SK-N-SH treated with all-trans-retinoic acid at 6 μM for 48 hours (cell line): ENCODE measurements at regions not wholly inside any gene's neighbourhood (a gene's known extent, or its start where the extent isn't known, plus 50 kb on each side); places are given as distances from the start of the nearest gene placed in this dataset.
A peak's percentile ranks its signal among the peaks of the same experiment; 100 is the strongest.

ENCODE experiments used
- ATAC-seq: fragments of 200-7000 bp; cut with Tn5 transposase; 3 replicates; pipeline ENCODE4 v1.9.1; 2020; ENCODE audit warnings: mild to moderate bottlenecking, moderate library complexity
- BACH2 ChIP-seq: fragments of 250-450 bp; sonication (Bioruptor Pico); IDR thresholded peaks from 2 replicates; pipeline ENCODE4 v1.9.0; 2021; ENCODE audit warnings: mild to moderate bottlenecking, borderline replicate concordance
- CSDC2 ChIP-seq: fragments of 250-450 bp; sonication (Bioruptor Pico); IDR thresholded peaks from 2 replicates; pipeline ENCODE4 v1.5.0; 2020; ENCODE audit warnings: mild to moderate bottlenecking, moderate library complexity
- CSRNP3 ChIP-seq: fragments of 250-450 bp; sonication (Bioruptor Pico); IDR thresholded peaks from 2 replicates; pipeline ENCODE4 v1.5.1; 2021; ENCODE audit warnings: mild to moderate bottlenecking, moderate library complexity
- ESRRG ChIP-seq: fragments of 250-450 bp; sonication (Bioruptor Pico); IDR thresholded peaks from 2 replicates; pipeline ENCODE4 v1.6.1; 2021; ENCODE audit warnings: mild to moderate bottlenecking
- GLIS3 ChIP-seq: fragments of 250-450 bp; sonication (Bioruptor Pico); IDR thresholded peaks from 2 replicates; pipeline ENCODE4 v1.5.0; 2020; ENCODE audit warnings: mild to moderate bottlenecking, moderate library complexity
- ISL1 ChIP-seq: fragments of 250-450 bp; sonication (Bioruptor Pico); IDR thresholded peaks from 2 replicates; pipeline ENCODE4 v2.1.2; 2022; ENCODE audit warnings: mild to moderate bottlenecking, moderate library complexity
- OSR1 ChIP-seq: fragments of 250-450 bp; sonication (Bioruptor Pico); IDR thresholded peaks from 2 replicates; pipeline ENCODE4 v1.8.0; 2022; ENCODE audit warnings: moderate library complexity, mild to moderate bottlenecking, inconsistent platforms
- POU6F1 ChIP-seq: fragments of 250-450 bp; sonication (Bioruptor Pico); IDR thresholded peaks from 2 replicates; pipeline ENCODE4 v1.8.0; 2021; ENCODE audit warnings: low read depth, mild to moderate bottlenecking, moderate library complexity, borderline replicate concordance
- PPARA ChIP-seq: fragments of 250-450 bp; sonication (Bioruptor Pico); IDR thresholded peaks from 2 replicates; pipeline ENCODE4 v1.5.0; 2020; ENCODE audit warnings: mild to moderate bottlenecking, borderline replicate concordance
- RARB ChIP-seq: fragments of 250-450 bp; sonication (Bioruptor Pico); IDR thresholded peaks from 2 replicates; pipeline ENCODE4 v1.8.0; 2021; ENCODE audit warnings: mild to moderate bottlenecking, moderate library complexity
- SNAI2 ChIP-seq: fragments of 250-450 bp; sonication (Bioruptor Pico); IDR thresholded peaks from 2 replicates; pipeline ENCODE4 v1.5.0; 2020; ENCODE audit warnings: mild to moderate bottlenecking, moderate library complexity
- TCF4 ChIP-seq: fragments of 250-450 bp; sonication (Bioruptor Pico); IDR thresholded peaks from 2 replicates; pipeline ENCODE4 v1.8.0; 2021; ENCODE audit warnings: mild to moderate bottlenecking, moderate library complexity, borderline replicate concordance
- TOX ChIP-seq: fragments of 250-450 bp; sonication (Bioruptor Pico); IDR thresholded peaks from 2 replicates; pipeline ENCODE4 v1.8.0; 2021; ENCODE audit warnings: mild to moderate bottlenecking, moderate library complexity, borderline replicate concordance
- TSHZ2 ChIP-seq: fragments of 250-450 bp; sonication (Bioruptor Pico); IDR thresholded peaks from 2 replicates; pipeline ENCODE4 v1.5.0; 2020; ENCODE audit warnings: mild to moderate bottlenecking, moderate library complexity
- ZC3H10 ChIP-seq: fragments of 250-450 bp; sonication (Bioruptor Pico); IDR thresholded peaks from 2 replicates; pipeline ENCODE4 v1.5.1; 2021; ENCODE audit warnings: mild to moderate bottlenecking, moderate library complexity
- ZFP3 ChIP-seq: fragments of 250-450 bp; sonication (Bioruptor Pico); IDR thresholded peaks from 2 replicates; pipeline ENCODE4 v1.5.0; 2020; ENCODE audit warnings: mild to moderate bottlenecking, moderate library complexity
- ZFP30 ChIP-seq: fragments of 450-650 bp; formaldehyde crosslinking; IDR thresholded peaks from 2 replicates; pipeline ENCODE4 v1.5.0; 2022; ENCODE audit warnings: mild to moderate bottlenecking, moderate library complexity
- ZNF565 ChIP-seq: fragments of 450-650 bp; formaldehyde crosslinking; conservative IDR thresholded peaks from 2 replicates; pipeline ENCODE4 v1.5.0; 2020; ENCODE audit warnings: low read depth, mild to moderate bottlenecking, moderate library complexity
- ZNF70 ChIP-seq: fragments of 450-650 bp; formaldehyde crosslinking; IDR thresholded peaks from 2 replicates; pipeline ENCODE4 v1.5.0; 2020; ENCODE audit warnings: mild to moderate bottlenecking, moderate library complexity
- ZNF8 ChIP-seq: fragments of 450-650 bp; formaldehyde crosslinking; IDR thresholded peaks from 2 replicates; pipeline ENCODE4 v1.5.0; 2020; ENCODE audit warnings: mild to moderate bottlenecking, moderate library complexity
- TF ChIP-seq, protein P1 (sequence below): fragments of 250-450 bp; sonication (Bioruptor Pico); IDR thresholded peaks from 2 replicates; pipeline ENCODE4 v1.5.1; 2020; ENCODE audit warnings: low read depth, mild to moderate bottlenecking, moderate library complexity

DNA sequence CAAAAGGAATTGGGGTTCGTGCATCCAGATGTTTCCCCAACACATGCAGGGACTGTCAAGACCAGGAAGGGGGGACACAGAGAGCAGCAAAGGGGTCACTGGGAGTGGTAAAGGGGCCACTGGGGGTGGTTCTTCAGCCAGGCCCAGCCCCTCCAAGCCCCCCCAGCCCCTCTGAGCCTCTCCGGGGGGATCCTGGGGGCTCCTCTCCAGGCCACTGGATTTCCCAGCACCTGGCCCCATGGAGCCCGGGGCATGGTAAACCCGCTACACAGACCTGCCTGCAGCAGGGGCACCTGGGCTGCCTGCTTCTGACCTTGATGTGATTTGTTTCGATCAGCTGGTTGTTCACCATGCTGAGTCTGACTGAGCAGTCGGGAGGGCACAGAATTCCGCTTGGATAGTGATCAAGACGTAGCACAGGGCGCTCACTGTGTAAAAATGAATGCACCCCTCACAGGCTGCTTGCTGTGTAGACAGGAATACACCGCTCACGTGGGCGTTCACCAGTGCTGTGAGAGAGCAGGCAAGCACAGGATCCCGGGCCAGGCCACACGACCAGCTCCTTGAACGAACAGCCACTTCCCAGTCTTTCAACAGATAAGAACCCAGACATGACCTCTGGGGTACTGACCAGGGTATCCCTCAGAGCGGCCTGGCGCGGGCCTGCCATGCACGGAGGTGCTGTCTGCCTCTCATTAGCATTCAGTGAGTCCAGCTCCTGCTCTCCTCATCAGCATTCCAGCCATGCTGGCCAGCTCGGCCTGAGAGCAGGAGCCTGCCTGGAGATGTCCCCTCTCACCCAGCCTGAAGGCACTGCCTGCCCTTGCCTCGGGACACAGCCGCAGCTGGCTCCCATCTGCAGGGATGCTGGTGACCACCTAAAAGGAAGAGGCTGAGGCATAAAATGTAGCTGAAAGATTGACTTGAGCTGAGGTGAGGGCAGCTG, 73.3 kb upstream of the OTOS start:
- no peak; the same call in 2 of the 3 replicates for ATAC-seq
- no peak for TF ChIP-seq POU6F1
- TF ChIP-seq CSDC2 (CRISPR knock-in tag): no peak
- TF ChIP-seq RARB: no peak
- TF ChIP-seq ESRRG (CRISPR knock-in tag): no peak
- TF ChIP-seq TOX (CRISPR knock-in tag): no peak
- TF ChIP-seq, protein P1, sequence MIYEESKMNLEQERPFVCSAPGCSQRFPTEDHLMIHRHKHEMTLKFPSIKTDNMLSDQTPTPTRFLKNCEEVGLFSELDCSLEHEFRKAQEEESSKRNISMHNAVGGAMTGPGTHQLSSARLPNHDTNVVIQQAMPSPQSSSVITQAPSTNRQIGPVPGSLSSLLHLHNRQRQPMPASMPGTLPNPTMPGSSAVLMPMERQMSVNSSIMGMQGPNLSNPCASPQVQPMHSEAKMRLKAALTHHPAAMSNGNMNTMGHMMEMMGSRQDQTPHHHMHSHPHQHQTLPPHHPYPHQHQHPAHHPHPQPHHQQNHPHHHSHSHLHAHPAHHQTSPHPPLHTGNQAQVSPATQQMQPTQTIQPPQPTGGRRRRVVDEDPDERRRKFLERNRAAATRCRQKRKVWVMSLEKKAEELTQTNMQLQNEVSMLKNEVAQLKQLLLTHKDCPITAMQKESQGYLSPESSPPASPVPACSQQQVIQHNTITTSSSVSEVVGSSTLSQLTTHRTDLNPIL: no peak
- TF ChIP-seq ZC3H10 (CRISPR knock-in tag): no peak
- TF ChIP-seq ZFP3 (CRISPR knock-in tag): no peak
- no peak for TF ChIP-seq TCF4
- TF ChIP-seq CSRNP3 (CRISPR knock-in tag): no peak
- no peak for TF ChIP-seq ZNF70 (CRISPR knock-in tag)
- no peak for TF ChIP-seq ZNF565 (CRISPR knock-in tag)
- no peak for TF ChIP-seq PPARA (CRISPR knock-in tag)
- TF ChIP-seq ZFP30 (CRISPR knock-in tag): no peak
- no peak for TF ChIP-seq TSHZ2 (CRISPR knock-in tag)

- ATAC-seq: no peak
- TF ChIP-seq TCF4: peak; percentile 23; the same call in 1 of the 2 replicates
- TF ChIP-seq PPARA (CRISPR knock-in tag): no peak
These were observed 74.6 kb upstream of the OTOS start for GRCh38 chr2:240214790-240215675.

DNA sequence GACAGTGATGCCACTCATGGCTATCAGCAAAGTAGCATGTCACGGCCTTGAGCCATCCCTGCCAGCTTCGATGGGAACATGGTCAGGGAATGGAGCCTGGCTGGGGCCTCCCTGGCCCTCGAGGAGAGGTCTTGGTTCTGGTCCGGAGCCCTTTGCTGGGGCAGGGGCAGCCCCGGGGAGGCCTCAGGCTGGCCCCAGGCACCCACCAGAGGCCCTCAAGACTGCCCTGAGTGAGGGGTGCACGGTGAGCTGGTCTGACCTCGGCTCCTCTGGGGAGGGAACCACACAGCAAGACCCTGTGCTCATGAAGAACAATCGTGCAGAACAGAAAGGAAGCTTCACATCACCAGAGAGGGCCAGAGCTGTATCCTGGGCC, 75.2 kb upstream of the OTOS start:
- TF ChIP-seq CSDC2 (CRISPR knock-in tag) (no peak), ZNF70 (CRISPR knock-in tag) (no peak), TCF4 (no peak), ZNF565 (CRISPR knock-in tag) (no peak), GLIS3 (no peak), POU6F1 (no peak), ZNF8 (CRISPR knock-in tag) (no peak), ESRRG (CRISPR knock-in tag) (no peak), ISL1 (CRISPR knock-in tag) (no peak), BACH2 (CRISPR knock-in tag) (no peak), OSR1 (CRISPR knock-in tag) (no peak), PPARA (CRISPR knock-in tag) (no peak), SNAI2 (no peak), ZFP3 (CRISPR knock-in tag) (no peak), ZC3H10 (CRISPR knock-in tag) (no peak), CSRNP3 (CRISPR knock-in tag) (no peak)
- TF ChIP-seq, protein P1: no peak
- ATAC-seq: no peak
